PC-9 (cell line): ENCODE measurements at regions not wholly inside any gene's neighbourhood (a gene's known extent, or its start where the extent isn't known, plus 50 kb on each side); places are given as distances from the start of the nearest gene placed in this dataset.

ENCODE experiments used
- BruUV-seq: library from RNA; stranded (reverse); fragments of 400-500 nt; replicated peaks from 2 replicates; lab custom pipeline; 2021; lab: Mats Ljungman, UMichigan
- CTCF ChIA-PET: fragments of 300-600 bp; sonication (Branson Sonifier 250); formaldehyde crosslinking; loops from one replicate; lab custom pipeline; 2022; ENCODE audit warnings: antibody characterized with exemption; lab: Charles Lee
- POLR2A ChIA-PET: fragments of 300-600 bp; sonication (Branson Sonifier 250); formaldehyde crosslinking; loops from one replicate; lab custom pipeline; 2022; ENCODE audit warnings: antibody characterized with exemption; ENCODE audit not compliant: unreplicated experiment; lab: Charles Lee
- DNase-seq, 2 experiments: peaks; one replicate each; pipeline versions ENCODE4 v3.0.0 to v3.0.0-alpha.2; 2015 to 2022; ENCODE audit warnings: mixed read lengths in 1 of 2
- H2AFZ ChIP-seq: fragments of 200-600 bp; sonication (generic); 2 replicates; pipeline ENCODE4 v1.8.1; 2017; ENCODE audit warnings: antibody characterized with exemption
- H3F3A ChIP-seq: fragments of 200-600 bp; sonication (generic); 2 replicates; pipeline ENCODE4 v1.8.1; 2017; ENCODE audit warnings: antibody characterized with exemption, mild to moderate bottlenecking, low read depth; ENCODE audit not compliant: insufficient read depth
- H3K27ac ChIP-seq: fragments of 200-600 bp; sonication (generic); 2 replicates; pipeline ENCODE4 v1.6.1; 2016; ENCODE audit warnings: mixed run types
- H3K27me3 ChIP-seq: fragments of 200-600 bp; sonication (generic); 2 replicates; pipeline ENCODE4 v1.6.1; 2016; ENCODE audit warnings: low read depth, mixed run types; ENCODE audit not compliant: insufficient read depth
- H3K36me3 ChIP-seq: fragments of 200-600 bp; sonication (generic); 2 replicates; pipeline ENCODE4 v1.6.1; 2016; ENCODE audit warnings: low read depth, mixed run types
- H3K4me1 ChIP-seq: fragments of 200-600 bp; sonication (generic); replicated peaks from 2 replicates; pipeline ENCODE4 v1.6.1; 2016; ENCODE audit warnings: mixed run types; ENCODE audit not compliant: insufficient read depth
- H3K4me2 ChIP-seq: fragments of 200-600 bp; sonication (generic); 2 replicates; pipeline ENCODE4 v1.6.1; 2017; ENCODE audit warnings: mixed run types
- H3K4me3 ChIP-seq: fragments of 200-600 bp; sonication (generic); 2 replicates; pipeline ENCODE4 v1.6.1; 2016; ENCODE audit warnings: mixed run types
- H3K79me2 ChIP-seq: fragments of 200-600 bp; sonication (generic); 2 replicates; pipeline ENCODE4 v1.6.1; 2017; ENCODE audit warnings: low read depth, mixed run types
- H3K9me2 ChIP-seq: fragments of 200-600 bp; sonication (generic); 2 replicates; pipeline ENCODE4 v1.8.1; 2017; ENCODE audit warnings: mild to moderate bottlenecking; ENCODE audit not compliant: insufficient read depth
- H3K9me3 ChIP-seq: fragments of 200-600 bp; sonication (generic); 2 replicates; pipeline ENCODE4 v1.8.1; 2016; ENCODE audit warnings: low read depth; ENCODE audit not compliant: insufficient read depth
- H4K20me1 ChIP-seq: fragments of 200-600 bp; sonication (generic); 2 replicates; pipeline ENCODE4 v1.8.1; 2017; ENCODE audit not compliant: insufficient read depth
- CTCF ChIP-seq: fragments of 200-600 bp; sonication (generic); conservative IDR thresholded peaks from 2 replicates; pipeline ENCODE4 v1.6.1; 2017; ENCODE audit warnings: mixed run types, antibody characterized with exemption, mild to moderate bottlenecking, moderate library complexity
- EZH2 ChIP-seq: fragments of 200-600 bp; sonication (generic); IDR thresholded peaks from 2 replicates; pipeline ENCODE4 v1.8.0; 2017; ENCODE audit warnings: antibody characterized with exemption, low read depth
- intact Hi-C: fragments of 100-400 bp; cut with micrococcal nuclease; formaldehyde crosslinking; loops from one replicate; pipeline ENCODE4 v1.10.0; 2022; ENCODE audit not compliant: unreplicated experiment

GRCh38 chr5:92051741-92052140 is 668.6 kb upstream of the ARRDC3 start:
- ChIA-PET CTCF (no interaction called here), POLR2A (no interaction called here)
- no peak overlapping the region for H2AFZ ChIP-seq
- no peaks in the 10 kb centered on the region for H3K4me1 ChIP-seq
- H3K36me3 ChIP-seq: no peaks in the 10 kb centered on the region
- no peaks in the 10 kb centered on the region for H4K20me1 ChIP-seq
- no peaks in the 10 kb centered on the region for H3F3A ChIP-seq
- H3K9me3 ChIP-seq: no peaks in the 10 kb centered on the region
- TF ChIP-seq CTCF: no peak
- no peak for TF ChIP-seq EZH2
- no peaks in the 10 kb centered on the region for H3K79me2 ChIP-seq
- intact Hi-C loops: no loop called here
- H3K27ac ChIP-seq: no peak overlapping the region
- no peaks in the 10 kb centered on the region for H3K27me3 ChIP-seq
- H3K4me3 ChIP-seq: no peak overlapping the region
- DNase-seq: no peak
- H3K9me2 ChIP-seq: no peaks in the 10 kb centered on the region
- H3K4me2 ChIP-seq: no peak overlapping the region
- BruUV-seq: no TSS peak

GRCh38 chr5:92050970-92051369 is 667.9 kb upstream of the ARRDC3 start:
- Histone ChIP-seq H2AFZ (no peak overlapping the region), H3K79me2 (no peaks in the 10 kb centered on the region), H3K4me3 (no peak overlapping the region), H3K9me2 (no peaks in the 10 kb centered on the region), H3K27ac (no peak overlapping the region), H3K27me3 (no peaks in the 10 kb centered on the region), H3F3A (no peaks in the 10 kb centered on the region), H3K4me2 (no peak overlapping the region), H3K9me3 (no peaks in the 10 kb centered on the region), H3K4me1 (no peaks in the 10 kb centered on the region), H4K20me1 (no peaks in the 10 kb centered on the region), H3K36me3 (no peaks in the 10 kb centered on the region)
- CTCF ChIA-PET: no interaction called here
- TF ChIP-seq CTCF: no peak
- no peak for TF ChIP-seq EZH2
- intact Hi-C loops: no loop called here
- BruUV-seq: no TSS peak
- POLR2A ChIA-PET: no interaction called here
- DNase-seq: no peak

- Histone ChIP-seq H3K79me2 (no peaks in the 10 kb centered on the region), H3K4me1 (no peaks in the 10 kb centered on the region), H3K36me3 (no peaks in the 10 kb centered on the region), H3K27me3 (no peaks in the 10 kb centered on the region), H2AFZ (no peak overlapping the region), H4K20me1 (no peaks in the 10 kb centered on the region), H3K27ac (no peak overlapping the region), H3K4me2 (no peak overlapping the region), H3F3A (no peaks in the 10 kb centered on the region), H3K9me3 (no peaks in the 10 kb centered on the region), H3K9me2 (no peaks in the 10 kb centered on the region), H3K4me3 (no peak overlapping the region)
- TF ChIP-seq EZH2 (no peak), CTCF (no peak)
- no peak for DNase-seq
- intact Hi-C loops: no loop called here
- CTCF ChIA-PET: no interaction called here
- BruUV-seq: no TSS peak
- POLR2A ChIA-PET: no interaction called here
Measured at GRCh38 chr5:92041911-92042660, 659.0 kb upstream of the ARRDC3 start.
